ENCODE measurements at regions not wholly inside any gene's neighbourhood (a gene's known extent, or its start where the extent isn't known, plus 50 kb on each side); places are given as distances from the start of the nearest gene placed in this dataset.

- Histone ChIP-seq H3K27me3 (no peaks in the 10 kb centered on the region), H3K27ac (no peak overlapping the region), H3K4me1 (ENCODE audit: control insufficient read depth in 1 of 2, insufficient read depth in 1 of 2, low read depth in 1 of 2, low read length in 1 of 2) (no peaks in the 10 kb centered on the region), H3K9me3 (no peaks in the 10 kb centered on the region), H3K36me3 (no peaks in the 10 kb centered on the region), H3K4me3 (ENCODE audit: low read depth in 1 of 2, low read length in 1 of 2) (no peak overlapping the region)
- TF ChIP-seq CTCF (IDR thresholded peaks at IDR 0.05), result no peak
Measured at GRCh38 chr17:30589431-30589830, 112.2 kb downstream of the GOSR1 start.

- H3K27ac ChIP-seq, result no peak overlapping the region
- H3K4me3 ChIP-seq (ENCODE audit: low read depth in 1 of 2, low read length in 1 of 2), result no peak overlapping the region
- H3K27me3 ChIP-seq, result no peaks in the 10 kb centered on the region
- no peaks in the 10 kb centered on the region for H3K4me1 ChIP-seq (ENCODE audit: control insufficient read depth in 1 of 2, insufficient read depth in 1 of 2, low read depth in 1 of 2, low read length in 1 of 2)
- no peaks in the 10 kb centered on the region for H3K36me3 ChIP-seq
- H3K9me3 ChIP-seq, result no peaks in the 10 kb centered on the region
- no peak for TF ChIP-seq CTCF (IDR thresholded peaks at IDR 0.05)
Measured at GRCh38 chr17:30588798-30589247, 111.6 kb downstream of the GOSR1 start.

GRCh38 chr17:30586818-30587595 lies 109.8 kb downstream of the GOSR1 start:
- no peak for TF ChIP-seq CTCF (IDR thresholded peaks at IDR 0.05)
- Histone ChIP-seq H3K27ac (no peak overlapping the region), H3K4me1 (ENCODE audit: control insufficient read depth in 1 of 2, insufficient read depth in 1 of 2, low read depth in 1 of 2, low read length in 1 of 2) (no peaks in the 10 kb centered on the region), H3K27me3 (no peaks in the 10 kb centered on the region), H3K36me3 (no peaks in the 10 kb centered on the region), H3K9me3 (no peaks in the 10 kb centered on the region), H3K4me3 (ENCODE audit: low read depth in 1 of 2, low read length in 1 of 2) (no peak overlapping the region)

GRCh38 chr17:30584810-30585209 lies 107.6 kb downstream of the GOSR1 start:
- TF ChIP-seq CTCF (IDR thresholded peaks at IDR 0.05), result no peak
- no peaks in the 10 kb centered on the region for H3K27me3 ChIP-seq
- no peaks in the 10 kb centered on the region for H3K4me1 ChIP-seq (ENCODE audit: control insufficient read depth in 1 of 2, insufficient read depth in 1 of 2, low read depth in 1 of 2, low read length in 1 of 2)
- no peaks in the 10 kb centered on the region for H3K36me3 ChIP-seq
- no peaks in the 10 kb centered on the region for H3K9me3 ChIP-seq
- H3K4me3 ChIP-seq (ENCODE audit: low read depth in 1 of 2, low read length in 1 of 2), result no peak overlapping the region
- no peak overlapping the region for H3K27ac ChIP-seq

- TF ChIP-seq CTCF (IDR thresholded peaks at IDR 0.05), result no peak
- no peaks in the 10 kb centered on the region for H3K9me3 ChIP-seq
- no peaks in the 10 kb centered on the region for H3K27me3 ChIP-seq
Measured at GRCh38 chr17:30580916-30581315, 103.7 kb downstream of the GOSR1 start.

More at GRCh38 chr17:30580916-30581315, 103.7 kb downstream of the GOSR1 start:
- Histone ChIP-seq H3K4me3 (ENCODE audit: low read depth in 1 of 2, low read length in 1 of 2) (no peak overlapping the region), H3K36me3 (no peaks in the 10 kb centered on the region), H3K27ac (no peak overlapping the region), H3K4me1 (ENCODE audit: control insufficient read depth in 1 of 2, insufficient read depth in 1 of 2, low read depth in 1 of 2, low read length in 1 of 2) (no peaks in the 10 kb centered on the region)
